ENCODE measurements at regions not wholly inside any gene's neighbourhood (a gene's known extent, or its start where the extent isn't known, plus 50 kb on each side); places are given as distances from the start of the nearest gene placed in this dataset.

GRCh38 chr2:120525056-120526046, 179.4 kb downstream of the INHBB start (continued):
- TF ChIP-seq, protein P1, sequence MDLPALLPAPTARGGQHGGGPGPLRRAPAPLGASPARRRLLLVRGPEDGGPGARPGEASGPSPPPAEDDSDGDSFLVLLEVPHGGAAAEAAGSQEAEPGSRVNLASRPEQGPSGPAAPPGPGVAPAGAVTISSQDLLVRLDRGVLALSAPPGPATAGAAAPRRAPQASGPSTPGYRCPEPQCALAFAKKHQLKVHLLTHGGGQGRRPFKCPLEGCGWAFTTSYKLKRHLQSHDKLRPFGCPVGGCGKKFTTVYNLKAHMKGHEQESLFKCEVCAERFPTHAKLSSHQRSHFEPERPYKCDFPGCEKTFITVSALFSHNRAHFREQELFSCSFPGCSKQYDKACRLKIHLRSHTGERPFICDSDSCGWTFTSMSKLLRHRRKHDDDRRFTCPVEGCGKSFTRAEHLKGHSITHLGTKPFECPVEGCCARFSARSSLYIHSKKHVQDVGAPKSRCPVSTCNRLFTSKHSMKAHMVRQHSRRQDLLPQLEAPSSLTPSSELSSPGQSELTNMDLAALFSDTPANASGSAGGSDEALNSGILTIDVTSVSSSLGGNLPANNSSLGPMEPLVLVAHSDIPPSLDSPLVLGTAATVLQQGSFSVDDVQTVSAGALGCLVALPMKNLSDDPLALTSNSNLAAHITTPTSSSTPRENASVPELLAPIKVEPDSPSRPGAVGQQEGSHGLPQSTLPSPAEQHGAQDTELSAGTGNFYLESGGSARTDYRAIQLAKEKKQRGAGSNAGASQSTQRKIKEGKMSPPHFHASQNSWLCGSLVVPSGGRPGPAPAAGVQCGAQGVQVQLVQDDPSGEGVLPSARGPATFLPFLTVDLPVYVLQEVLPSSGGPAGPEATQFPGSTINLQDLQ (CRISPR knock-in tag; IDR thresholded peaks at IDR 0.05): no peak
- TF ChIP-seq ZNF234 (CRISPR knock-in tag; conservative IDR thresholded peaks at IDR 0.05): no peak
- TF ChIP-seq KLF13 (CRISPR knock-in tag; IDR thresholded peaks at IDR 0.05): no peak
- peak; percentile 55 for TF ChIP-seq YY1 (IDR thresholded peaks at IDR 0.05; ENCODE audit: insufficient read depth, insufficient replicate concordance, low read depth, low read length)
- TF ChIP-seq SP2 (CRISPR knock-in tag; IDR thresholded peaks at IDR 0.05): no peak
- TF ChIP-seq, protein P2, sequence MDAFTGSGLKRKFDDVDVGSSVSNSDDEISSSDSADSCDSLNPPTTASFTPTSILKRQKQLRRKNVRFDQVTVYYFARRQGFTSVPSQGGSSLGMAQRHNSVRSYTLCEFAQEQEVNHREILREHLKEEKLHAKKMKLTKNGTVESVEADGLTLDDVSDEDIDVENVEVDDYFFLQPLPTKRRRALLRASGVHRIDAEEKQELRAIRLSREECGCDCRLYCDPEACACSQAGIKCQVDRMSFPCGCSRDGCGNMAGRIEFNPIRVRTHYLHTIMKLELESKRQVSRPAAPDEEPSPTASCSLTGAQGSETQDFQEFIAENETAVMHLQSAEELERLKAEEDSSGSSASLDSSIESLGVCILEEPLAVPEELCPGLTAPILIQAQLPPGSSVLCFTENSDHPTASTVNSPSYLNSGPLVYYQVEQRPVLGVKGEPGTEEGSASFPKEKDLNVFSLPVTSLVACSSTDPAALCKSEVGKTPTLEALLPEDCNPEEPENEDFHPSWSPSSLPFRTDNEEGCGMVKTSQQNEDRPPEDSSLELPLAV (CRISPR knock-in tag; conservative IDR thresholded peaks at IDR 0.05; ENCODE audit: low read depth): no peak; the same call in 1 of the 2 replicates
- TF ChIP-seq NCOA5 (CRISPR knock-in tag; IDR thresholded peaks at IDR 0.05): no peak
- TF ChIP-seq ZBTB39 (CRISPR knock-in tag; IDR thresholded peaks at IDR 0.05): no peak
- TF ChIP-seq FOXO4 (CRISPR knock-in tag; conservative IDR thresholded peaks at IDR 0.05): no peak
- TF ChIP-seq RARA (CRISPR knock-in tag; IDR thresholded peaks at IDR 0.05): peak; percentile 100
- no peak for TF ChIP-seq ZKSCAN5 (CRISPR knock-in tag; IDR thresholded peaks at IDR 0.05)
- peak; percentile 18; the same call in 1 of the 2 replicates for TF ChIP-seq ZNF709 (CRISPR knock-in tag; IDR thresholded peaks at IDR 0.05)
- TF ChIP-seq STAT5B (CRISPR knock-in tag; IDR thresholded peaks at IDR 0.05): 0 out of 2 replicates have a peak, but pooled peaks have one; percentile 47
- no peak; the same call in 1 of the 2 replicates for TF ChIP-seq MBD4 (IDR thresholded peaks at IDR 0.05; ENCODE audit: borderline replicate concordance, low read length)
- TF ChIP-seq, protein P3, sequence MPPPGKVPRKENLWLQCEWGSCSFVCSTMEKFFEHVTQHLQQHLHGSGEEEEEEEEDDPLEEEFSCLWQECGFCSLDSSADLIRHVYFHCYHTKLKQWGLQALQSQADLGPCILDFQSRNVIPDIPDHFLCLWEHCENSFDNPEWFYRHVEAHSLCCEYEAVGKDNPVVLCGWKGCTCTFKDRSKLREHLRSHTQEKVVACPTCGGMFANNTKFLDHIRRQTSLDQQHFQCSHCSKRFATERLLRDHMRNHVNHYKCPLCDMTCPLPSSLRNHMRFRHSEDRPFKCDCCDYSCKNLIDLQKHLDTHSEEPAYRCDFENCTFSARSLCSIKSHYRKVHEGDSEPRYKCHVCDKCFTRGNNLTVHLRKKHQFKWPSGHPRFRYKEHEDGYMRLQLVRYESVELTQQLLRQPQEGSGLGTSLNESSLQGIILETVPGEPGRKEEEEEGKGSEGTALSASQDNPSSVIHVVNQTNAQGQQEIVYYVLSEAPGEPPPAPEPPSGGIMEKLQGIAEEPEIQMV (CRISPR knock-in tag; IDR thresholded peaks at IDR 0.05; ENCODE audit: low read depth): peak; percentile 96
- TF ChIP-seq CHD2 (IDR thresholded peaks at IDR 0.05; ENCODE audit: low read depth, low read length): no peak
